IMR-90 (cell line): ENCODE measurements at regions not wholly inside any gene's neighbourhood (a gene's known extent, or its start where the extent isn't known, plus 50 kb on each side); places are given as distances from the start of the nearest gene placed in this dataset.
A peak's percentile ranks its signal among the peaks of the same experiment; 100 is the strongest.

ENCODE experiments used
- ATAC-seq: fragments of 200-7000 bp; cut with Tn5 transposase; 2 replicates; pipeline ENCODE4 v1.9.1; 2020; ENCODE audit warnings: low read depth, mild to moderate bottlenecking, moderate library complexity
- BruUV-seq: library from RNA; stranded (reverse); fragments of 400-500 nt; replicated peaks from 2 replicates; lab custom pipeline; 2021; lab: Mats Ljungman, UMichigan
- CTCF ChIA-PET: fragments of 300-600 bp; formaldehyde crosslinking; extraction: SDS; loops from one replicate; lab custom pipeline; 2021; ENCODE audit warnings: antibody characterized with exemption; lab: Yijun Ruan, JAX
- POLR2A ChIA-PET: fragments of 300-600 bp; sonication (Branson Sonifier 250); formaldehyde crosslinking; loops from one replicate; lab custom pipeline; 2022; ENCODE audit warnings: antibody characterized with exemption; ENCODE audit not compliant: unreplicated experiment; lab: Charles Lee
- DNase-seq: peaks from one replicate; pipeline ENCODE4 v3.0.0; 2013
- H2AFZ ChIP-seq: replicated peaks from 2 replicates; pipeline ENCODE3; 2013; ENCODE audit warnings: low read length, mild to moderate bottlenecking; ENCODE audit not compliant: poor library complexity
- H2AK5ac ChIP-seq: 2 replicates; pipeline ENCODE4 v1.6.1; 2013; ENCODE audit warnings: low read depth, low read length, inconsistent platforms
- H2AK9ac ChIP-seq: replicated peaks from 2 replicates; pipeline ENCODE3; 2013; ENCODE audit warnings: mild to moderate bottlenecking, low read depth, low read length, moderate library complexity; ENCODE audit not compliant: poor library complexity
- H2BK120ac ChIP-seq: 2 replicates; pipeline ENCODE4 v1.6.1; 2013; ENCODE audit warnings: low read depth, low read length, inconsistent platforms
- H2BK15ac ChIP-seq: 3 replicates; pipeline ENCODE4 v1.6.1; 2013; ENCODE audit warnings: low read depth, low read length, inconsistent platforms
- H2BK20ac ChIP-seq: 2 replicates; pipeline ENCODE4 v1.6.1; 2013; ENCODE audit warnings: low read depth, mild to moderate bottlenecking, inconsistent platforms, low read length, moderate library complexity
- H2BK5ac ChIP-seq: 2 replicates; pipeline ENCODE4 v1.6.1; 2013; ENCODE audit warnings: mild to moderate bottlenecking, low read depth, low read length, inconsistent platforms; ENCODE audit not compliant: poor library complexity, severe bottlenecking
- H3K14ac ChIP-seq: replicated peaks from 2 replicates; pipeline ENCODE4 v1.6.1; 2013; ENCODE audit warnings: low read depth, low read length, inconsistent platforms
- H3K18ac ChIP-seq: 2 replicates; pipeline ENCODE4 v1.6.1; 2013; ENCODE audit warnings: low read depth, low read length, control low read depth
- H3K23ac ChIP-seq: 2 replicates; pipeline ENCODE4 v1.6.1; 2013; ENCODE audit warnings: low read depth, low read length, inconsistent platforms
- H3K27ac ChIP-seq: 2 replicates; pipeline ENCODE4 v1.5.1; 2013; ENCODE audit warnings: mild to moderate bottlenecking, control low read depth, low read length; ENCODE audit not compliant: insufficient read depth
- H3K27me3 ChIP-seq: 2 replicates; pipeline ENCODE4 v1.6.1; 2013; ENCODE audit warnings: low read length; ENCODE audit not compliant: control insufficient read depth, insufficient read depth
- H3K36me3 ChIP-seq: 2 replicates; pipeline ENCODE4 v1.6.1; 2013; ENCODE audit warnings: low read length, mixed read lengths; ENCODE audit not compliant: control insufficient read depth, insufficient read depth
- H3K4ac ChIP-seq: 2 replicates; pipeline ENCODE4 v1.6.1; 2013; ENCODE audit warnings: low read depth, low read length, inconsistent platforms
- H3K4me1 ChIP-seq: 2 replicates; pipeline ENCODE4 v1.6.1; 2013; ENCODE audit warnings: low read length, mixed read lengths; ENCODE audit not compliant: control insufficient read depth, insufficient read depth
- H3K4me2 ChIP-seq: 2 replicates; pipeline ENCODE4 v1.6.1; 2013; ENCODE audit warnings: low read depth, mild to moderate bottlenecking, control low read depth, low read length, moderate library complexity
- H3K4me3 ChIP-seq: 2 replicates; pipeline ENCODE4 v1.5.1; 2013; ENCODE audit warnings: low read depth, mild to moderate bottlenecking, control low read depth, low read length, moderate library complexity; ENCODE audit not compliant: insufficient read depth
- H3K56ac ChIP-seq: 2 replicates; pipeline ENCODE4 v1.6.1; 2013; ENCODE audit warnings: low read length, inconsistent platforms; ENCODE audit not compliant: insufficient read depth; ENCODE audit errors: extremely low read depth
- H3K79me1 ChIP-seq, 2 experiments: 2 replicates each; pipeline ENCODE4 v1.6.1; 2013; ENCODE audit warnings: low read length in 2 of 2, inconsistent platforms in 1 of 2, low read depth in 1 of 2
- H3K9ac ChIP-seq: 2 replicates; pipeline ENCODE4 v1.6.1; 2013; ENCODE audit warnings: low read depth, low read length, control low read depth
- H3K9me1 ChIP-seq: 2 replicates; pipeline ENCODE4 v1.6.1; 2013; ENCODE audit warnings: low read length, inconsistent platforms; ENCODE audit not compliant: insufficient read depth
- H3K9me3 ChIP-seq: 2 replicates; pipeline ENCODE4 v1.6.1; 2013; ENCODE audit warnings: low read length; ENCODE audit not compliant: control insufficient read depth, insufficient read depth
- H4K20me1 ChIP-seq: 2 replicates; pipeline ENCODE4 v1.6.1; 2013; ENCODE audit warnings: low read length, inconsistent platforms; ENCODE audit not compliant: insufficient read depth
- H4K5ac ChIP-seq: 2 replicates; pipeline ENCODE4 v1.6.1; 2013; ENCODE audit warnings: mild to moderate bottlenecking, low read depth, low read length, control low read depth
- H4K8ac ChIP-seq, 2 experiments: 2 replicates each; pipeline ENCODE4 v1.6.1; 2013; ENCODE audit warnings: low read depth in 2 of 2, low read length in 2 of 2, control low read depth in 1 of 2, inconsistent platforms in 1 of 2
- H4K91ac ChIP-seq: 2 replicates; pipeline ENCODE4 v1.6.1; 2013; ENCODE audit warnings: low read depth, low read length, inconsistent platforms; ENCODE audit not compliant: insufficient read depth
- CEBPB ChIP-seq: IDR thresholded peaks from 2 replicates; pipeline ENCODE4 v1.6.1; 2012; ENCODE audit warnings: low read depth, low read length, improper control_type of control experiment
- CHD1 ChIP-seq: IDR thresholded peaks from 2 replicates; pipeline ENCODE4 v1.6.1; 2012; ENCODE audit warnings: low read depth, low read length, improper control_type of control experiment
- MAZ ChIP-seq: IDR thresholded peaks from 2 replicates; pipeline ENCODE4 v1.6.1; 2012; ENCODE audit warnings: low read depth, mild to moderate bottlenecking, low read length, improper control_type of control experiment, moderate library complexity, borderline replicate concordance
- NFE2L2 ChIP-seq: fragments of 150-350 bp; IDR thresholded peaks from 2 replicates; pipeline ENCODE4 v1.6.1; 2016; ENCODE audit warnings: low read depth, mild to moderate bottlenecking, low read length
- WGBS, 2 experiments: methylation state at CpG; one replicate each; pipeline versions ENCODE4 v1.1.5 to v1.1.7; 2013; ENCODE audit warnings: missing lambda C conversion rate in 2 of 2; ENCODE audit not compliant: insufficient read length in 1 of 2; ENCODE audit errors: extremely low coverage in 2 of 2; 5-methylcytosine and 5-hydroxymethylcytosine counted together
- dilution Hi-C: fragments of 300-500 bp; cut with HindIII; formaldehyde crosslinking; loops from one replicate; pipeline ENCODE4 v1.14.3; 2018; ENCODE audit warnings: low sequenced_read_pairs; ENCODE audit not compliant: unreplicated experiment
- in situ Hi-C: fragments of 300-500 bp; cut with MboI; formaldehyde crosslinking; loops from 3 replicates; pipeline ENCODE4 v1.14.3; 2019; ENCODE audit warnings: low sequenced_read_pairs, inconsistent platforms, mixed read lengths
- intact Hi-C: fragments of 100-400 bp; cut with micrococcal nuclease; formaldehyde crosslinking; loops from 2 replicates; pipeline ENCODE4 v1.10.0; 2022
- TF ChIP-seq, protein P1 (sequence below): conservative IDR thresholded peaks from 2 replicates; pipeline ENCODE4 v1.5.1; 2012; ENCODE audit warnings: mild to moderate bottlenecking, low read depth, low read length, improper control_type of control experiment
- TF ChIP-seq, protein P2 (sequence below): fragments of 150-350 bp; IDR thresholded peaks from 2 replicates; pipeline ENCODE4 v1.6.1; 2017; ENCODE audit warnings: mild to moderate bottlenecking, antibody characterized with exemption, low read length, low read depth

DNA sequence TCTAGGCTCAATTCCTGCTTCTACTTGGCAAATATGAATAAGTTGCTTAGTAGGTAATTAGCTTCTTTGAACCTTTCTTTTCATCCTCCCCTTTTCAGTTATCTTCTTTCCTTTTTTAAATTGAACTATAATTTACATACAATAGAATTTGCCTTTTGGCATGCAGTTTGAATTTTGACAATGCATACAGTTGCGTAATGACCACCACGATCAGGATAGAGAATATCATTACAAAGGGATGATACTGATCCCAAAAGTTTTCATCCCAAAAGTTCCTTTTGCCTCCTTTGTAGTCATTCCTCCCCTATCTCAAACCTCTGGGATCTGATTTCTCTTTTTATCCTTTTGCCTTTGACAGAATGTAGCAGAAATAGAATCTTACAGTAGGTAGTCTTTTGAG, 164.4 kb downstream of the NOC3L start:
- Histone ChIP-seq H4K20me1 (no peaks in the 10 kb centered on the region), H3K9me1 (0 out of 2 replicates have a peak, but pooled peaks cover 3% of the 10 kb centered on the region), H3K27me3 (peaks cover 2% of the 10 kb centered on the region), H3K56ac (no peak overlapping the region), H3K23ac (no peak overlapping the region), H2AFZ (no peak overlapping the region), H4K5ac (no peak overlapping the region), H3K79me1 (no peaks in the 10 kb centered on the region), H4K91ac (no peak overlapping the region), H3K4ac (no peak overlapping the region), H2BK120ac (no peak overlapping the region), H3K36me3 (no peaks in the 10 kb centered on the region), H3K27ac (no peak overlapping the region), H2BK5ac (no peak overlapping the region), H3K9ac (no peak overlapping the region), H3K14ac (no peak overlapping the region), H2BK15ac (no peak overlapping the region), H3K4me3 (no peak overlapping the region), H3K18ac (no peak overlapping the region), H3K4me2 (no peak overlapping the region), H3K9me3 (no peaks in the 10 kb centered on the region), H2BK20ac (no peak overlapping the region), H2AK9ac (no peak overlapping the region), H3K4me1 (peaks cover 4% of the 10 kb centered on the region), H4K8ac (no peak overlapping the region), H2AK5ac (no peak overlapping the region)
- DNase-seq = no peak
- no TSS peak for BruUV-seq
- CTCF ChIA-PET = interaction anchor here (0.6 kb wide), 3 partner anchors 15 to 210 kb away, joined by 3 to 4 read pairs (median 3); no protein-coding TSS in a partner anchor
- dilution Hi-C loops = no loop called here
- intact Hi-C loops = no loop called here
- in situ Hi-C loops = no loop called here
- POLR2A ChIA-PET = no interaction called here
- no peak for ATAC-seq
- TF ChIP-seq, protein P1, sequence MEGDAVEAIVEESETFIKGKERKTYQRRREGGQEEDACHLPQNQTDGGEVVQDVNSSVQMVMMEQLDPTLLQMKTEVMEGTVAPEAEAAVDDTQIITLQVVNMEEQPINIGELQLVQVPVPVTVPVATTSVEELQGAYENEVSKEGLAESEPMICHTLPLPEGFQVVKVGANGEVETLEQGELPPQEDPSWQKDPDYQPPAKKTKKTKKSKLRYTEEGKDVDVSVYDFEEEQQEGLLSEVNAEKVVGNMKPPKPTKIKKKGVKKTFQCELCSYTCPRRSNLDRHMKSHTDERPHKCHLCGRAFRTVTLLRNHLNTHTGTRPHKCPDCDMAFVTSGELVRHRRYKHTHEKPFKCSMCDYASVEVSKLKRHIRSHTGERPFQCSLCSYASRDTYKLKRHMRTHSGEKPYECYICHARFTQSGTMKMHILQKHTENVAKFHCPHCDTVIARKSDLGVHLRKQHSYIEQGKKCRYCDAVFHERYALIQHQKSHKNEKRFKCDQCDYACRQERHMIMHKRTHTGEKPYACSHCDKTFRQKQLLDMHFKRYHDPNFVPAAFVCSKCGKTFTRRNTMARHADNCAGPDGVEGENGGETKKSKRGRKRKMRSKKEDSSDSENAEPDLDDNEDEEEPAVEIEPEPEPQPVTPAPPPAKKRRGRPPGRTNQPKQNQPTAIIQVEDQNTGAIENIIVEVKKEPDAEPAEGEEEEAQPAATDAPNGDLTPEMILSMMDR = no peak
- no peak for TF ChIP-seq MAZ
- no peak for TF ChIP-seq NFE2L2
- TF ChIP-seq CHD1 = no peak
- peak; percentile 69 for TF ChIP-seq CEBPB
- TF ChIP-seq, protein P2, sequence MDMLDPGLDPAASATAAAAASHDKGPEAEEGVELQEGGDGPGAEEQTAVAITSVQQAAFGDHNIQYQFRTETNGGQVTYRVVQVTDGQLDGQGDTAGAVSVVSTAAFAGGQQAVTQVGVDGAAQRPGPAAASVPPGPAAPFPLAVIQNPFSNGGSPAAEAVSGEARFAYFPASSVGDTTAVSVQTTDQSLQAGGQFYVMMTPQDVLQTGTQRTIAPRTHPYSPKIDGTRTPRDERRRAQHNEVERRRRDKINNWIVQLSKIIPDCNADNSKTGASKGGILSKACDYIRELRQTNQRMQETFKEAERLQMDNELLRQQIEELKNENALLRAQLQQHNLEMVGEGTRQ = no peak
- WGBS, 2 experiments = no CpG with 5 or more reads among the region's 2 CpGs
